H9 (cell line): ENCODE measurements at regions not wholly inside any gene's neighbourhood (a gene's known extent, or its start where the extent isn't known, plus 50 kb on each side); places are given as distances from the start of the nearest gene placed in this dataset.

Experiments
- DNase-seq: peaks from one replicate; pipeline ENCODE4 v3.0.0-alpha.2; 2017
- H2AFZ ChIP-seq: one replicate; pipeline ENCODE4 v1.6.1; 2013; ENCODE audit warnings: mild to moderate bottlenecking, low read length, control low read depth, moderate library complexity
- H2AK5ac ChIP-seq: 2 replicates; pipeline ENCODE4 v1.6.1; 2013; ENCODE audit warnings: low read length, control low read depth, mixed read lengths; ENCODE audit not compliant: insufficient read length
- H2BK120ac ChIP-seq: one replicate; pipeline ENCODE4 v1.6.1; 2013; ENCODE audit warnings: low read depth, mild to moderate bottlenecking, low read length, control low read depth, inconsistent platforms; ENCODE audit not compliant: poor library complexity, severe bottlenecking
- H2BK12ac ChIP-seq: 2 replicates; pipeline ENCODE4 v1.6.1; 2013; ENCODE audit warnings: low read length, control low read depth, mixed read lengths, low read depth; ENCODE audit not compliant: insufficient read length
- H2BK15ac ChIP-seq: 2 replicates; pipeline ENCODE4 v1.6.1; 2013; ENCODE audit warnings: low read depth, low read length, control low read depth
- H2BK20ac ChIP-seq: one replicate; pipeline ENCODE4 v1.6.1; 2013; ENCODE audit warnings: low read depth, mild to moderate bottlenecking, low read length, control low read depth, inconsistent platforms; ENCODE audit not compliant: poor library complexity, severe bottlenecking
- H2BK5ac ChIP-seq: 2 replicates; pipeline ENCODE4 v1.6.1; 2013; ENCODE audit warnings: low read length, control low read depth, mixed read lengths; ENCODE audit not compliant: insufficient read length
- H3K14ac ChIP-seq: 2 replicates; pipeline ENCODE4 v1.6.1; 2013; ENCODE audit warnings: low read length, control low read depth; ENCODE audit not compliant: insufficient read depth
- H3K18ac ChIP-seq: 2 replicates; pipeline ENCODE4 v1.6.1; 2013; ENCODE audit warnings: low read depth, mild to moderate bottlenecking, mixed read lengths, low read length, control low read depth; ENCODE audit not compliant: insufficient read length
- H3K23ac ChIP-seq: 2 replicates; pipeline ENCODE4 v1.6.1; 2013; ENCODE audit warnings: low read length, control low read depth, mixed read lengths, low read depth; ENCODE audit not compliant: insufficient read length
- H3K23me2 ChIP-seq: 2 replicates; pipeline ENCODE4 v1.6.1; 2013; ENCODE audit warnings: low read depth, mild to moderate bottlenecking, mixed read lengths, low read length, control low read depth; ENCODE audit not compliant: insufficient read length, poor library complexity, severe bottlenecking
- H3K27ac ChIP-seq: 2 replicates; pipeline ENCODE4 v1.5.1; 2013; ENCODE audit warnings: low read length, control low read depth, mixed read lengths, low read depth; ENCODE audit not compliant: insufficient read length
- H3K27me3 ChIP-seq: 2 replicates; pipeline ENCODE4 v1.6.1; 2013; ENCODE audit warnings: low read length, control low read depth, inconsistent platforms; ENCODE audit not compliant: insufficient read depth
- H3K4ac ChIP-seq: 2 replicates; pipeline ENCODE4 v1.6.1; 2013; ENCODE audit warnings: low read depth, mild to moderate bottlenecking, control low read depth, inconsistent platforms, low read length, moderate library complexity
- H3K4me1 ChIP-seq: 2 replicates; pipeline ENCODE4 v1.6.1; 2013; ENCODE audit warnings: low read length, control low read depth, inconsistent platforms; ENCODE audit not compliant: insufficient read depth
- H3K4me2 ChIP-seq: 2 replicates; pipeline ENCODE4 v1.6.1; 2013; ENCODE audit warnings: low read length, control low read depth, mixed read lengths; ENCODE audit not compliant: insufficient read length, insufficient read depth
- H3K56ac ChIP-seq: 2 replicates; pipeline ENCODE4 v1.6.1; 2013; ENCODE audit warnings: low read depth, mild to moderate bottlenecking, mixed read lengths, low read length, control low read depth; ENCODE audit not compliant: insufficient read length
- H3K79me1 ChIP-seq: 2 replicates; pipeline ENCODE4 v1.6.1; 2013; ENCODE audit warnings: low read depth, mild to moderate bottlenecking, moderate library complexity, low read length, control low read depth, inconsistent platforms; ENCODE audit not compliant: insufficient read depth, poor library complexity, severe bottlenecking
- H3K79me2 ChIP-seq: 2 replicates; pipeline ENCODE4 v1.6.1; 2013; ENCODE audit warnings: low read length, control low read depth, inconsistent platforms; ENCODE audit not compliant: insufficient read depth
- H3K9ac ChIP-seq: 2 replicates; pipeline ENCODE4 v1.6.1; 2013; ENCODE audit warnings: low read length, control low read depth, mixed read lengths; ENCODE audit not compliant: insufficient read length; ENCODE audit errors: extremely low read depth
- H3K9me3 ChIP-seq: one replicate; pipeline ENCODE4 v1.6.1; 2013; ENCODE audit warnings: low read depth, low read length, inconsistent platforms; ENCODE audit not compliant: control insufficient read depth
- H3T11ph ChIP-seq: one replicate; pipeline ENCODE4 v1.6.1; 2013; ENCODE audit warnings: mild to moderate bottlenecking, low read length, control low read depth, inconsistent platforms
- H4K20me1 ChIP-seq: one replicate; pipeline ENCODE4 v1.6.1; 2013; ENCODE audit not compliant: control insufficient read depth, insufficient read length, insufficient read depth
- H4K5ac ChIP-seq: 2 replicates; pipeline ENCODE4 v1.6.1; 2013; ENCODE audit warnings: low read depth, mild to moderate bottlenecking, mixed read lengths, low read length, control low read depth; ENCODE audit not compliant: insufficient read length
- H4K8ac ChIP-seq: replicated peaks from 2 replicates; pipeline ENCODE4 v1.6.1; 2013; ENCODE audit warnings: low read length, control low read depth, mixed read lengths, low read depth; ENCODE audit not compliant: insufficient read length
- H4K91ac ChIP-seq: 2 replicates; pipeline ENCODE4 v1.6.1; 2013; ENCODE audit warnings: low read depth, mild to moderate bottlenecking, moderate library complexity, mixed read lengths, low read length, control low read depth; ENCODE audit not compliant: insufficient read length
- H3K27ac Mint-ChIP-seq, 3 experiments: 2 replicates in 2 of 3; 3 replicates in 1 of 3; pipeline ENCODE4 v1.8.0; 2020 to 2021; ENCODE audit warnings: mixed read lengths in 3 of 3, mild to moderate bottlenecking in 1 of 3, moderate library complexity in 1 of 3
- H3K27me3 Mint-ChIP-seq: 2 replicates; pipeline ENCODE4 v1.8.0; 2021; ENCODE audit warnings: low read depth, mild to moderate bottlenecking, moderate library complexity, mixed read lengths
- H3K36me3 Mint-ChIP-seq, 3 experiments: 2 replicates in 2 of 3; 3 replicates in 1 of 3; pipeline ENCODE4 v1.8.0; 2020 to 2021; ENCODE audit warnings: low read depth in 3 of 3, mixed read lengths in 3 of 3; ENCODE audit not compliant: insufficient read depth in 1 of 3
- H3K4me1 Mint-ChIP-seq, 2 experiments: 2 replicates each; pipeline ENCODE4 v1.8.0; 2020; ENCODE audit warnings: mixed read lengths in 2 of 2
- H3K4me3 Mint-ChIP-seq, 2 experiments: 2 replicates in 1 of 2; 3 replicates in 1 of 2; pipeline ENCODE4 v1.8.0; 2020 to 2021; ENCODE audit warnings: mild to moderate bottlenecking in 2 of 2, mixed read lengths in 2 of 2, moderate library complexity in 1 of 2
- H3K9me3 Mint-ChIP-seq, 2 experiments: 2 replicates in 1 of 2; 3 replicates in 1 of 2; pipeline ENCODE4 v1.8.0; 2020; ENCODE audit warnings: mild to moderate bottlenecking in 2 of 2, mixed read lengths in 2 of 2, moderate library complexity in 1 of 2
- WGBS: extraction: QIAGEN DNeasy Blood & Tissue Kit; methylation state at CpG from one replicate; pipeline ENCODE4 v1.1.7; 2013; ENCODE audit warnings: missing lambda C conversion rate, low lambda C conversion rate, mixed read lengths; ENCODE audit not compliant: insufficient read length; ENCODE audit errors: extremely low coverage; 5-methylcytosine and 5-hydroxymethylcytosine counted together
- TF ChIP-seq, protein P1 (sequence below): fragments of 200-600 bp; sonication (generic); conservative IDR thresholded peaks from 3 replicates; pipeline ENCODE4 v1.8.0; 2021; ENCODE audit warnings: antibody characterized with exemption, mild to moderate bottlenecking

- Histone ChIP-seq H3K79me2 (no peaks in the 10 kb centered on the region), H3T11ph (no peak overlapping the region), H3K4ac (no peak overlapping the region), H2BK120ac (no peak overlapping the region), H3K79me1 (no peaks in the 10 kb centered on the region), H4K91ac (no peak overlapping the region), H3K56ac (no peak overlapping the region), H3K27me3 (no peaks in the 10 kb centered on the region), H4K5ac (no peak overlapping the region), H3K4me2 (no peak overlapping the region), H2BK15ac (no peak overlapping the region), H3K18ac (no peak overlapping the region), H2BK5ac (no peak overlapping the region), H4K8ac (no peak overlapping the region), H4K20me1 (no peaks in the 10 kb centered on the region), H3K27ac (no peak overlapping the region), H3K4me1 (no peaks in the 10 kb centered on the region), H2BK20ac (no peak overlapping the region), H2AK5ac (no peak overlapping the region), H3K14ac (no peak overlapping the region), H3K9ac (no peak overlapping the region), H2AFZ (no peak overlapping the region), H3K23me2 (no peaks in the 10 kb centered on the region), H2BK12ac (no peak overlapping the region), H3K9me3 (no peaks in the 10 kb centered on the region), H3K23ac (no peak overlapping the region)
- WGBS, result no CpG with 5 or more reads among the region's 7 CpGs
- no peak for DNase-seq
- H3K27ac Mint-ChIP-seq, result peak overlapping the region in 1 of 3 experiments; percentile 41; a peak in 1 of 7 replicates
- TF ChIP-seq, protein P1, sequence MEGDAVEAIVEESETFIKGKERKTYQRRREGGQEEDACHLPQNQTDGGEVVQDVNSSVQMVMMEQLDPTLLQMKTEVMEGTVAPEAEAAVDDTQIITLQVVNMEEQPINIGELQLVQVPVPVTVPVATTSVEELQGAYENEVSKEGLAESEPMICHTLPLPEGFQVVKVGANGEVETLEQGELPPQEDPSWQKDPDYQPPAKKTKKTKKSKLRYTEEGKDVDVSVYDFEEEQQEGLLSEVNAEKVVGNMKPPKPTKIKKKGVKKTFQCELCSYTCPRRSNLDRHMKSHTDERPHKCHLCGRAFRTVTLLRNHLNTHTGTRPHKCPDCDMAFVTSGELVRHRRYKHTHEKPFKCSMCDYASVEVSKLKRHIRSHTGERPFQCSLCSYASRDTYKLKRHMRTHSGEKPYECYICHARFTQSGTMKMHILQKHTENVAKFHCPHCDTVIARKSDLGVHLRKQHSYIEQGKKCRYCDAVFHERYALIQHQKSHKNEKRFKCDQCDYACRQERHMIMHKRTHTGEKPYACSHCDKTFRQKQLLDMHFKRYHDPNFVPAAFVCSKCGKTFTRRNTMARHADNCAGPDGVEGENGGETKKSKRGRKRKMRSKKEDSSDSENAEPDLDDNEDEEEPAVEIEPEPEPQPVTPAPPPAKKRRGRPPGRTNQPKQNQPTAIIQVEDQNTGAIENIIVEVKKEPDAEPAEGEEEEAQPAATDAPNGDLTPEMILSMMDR, result no peak
- H3K27me3 Mint-ChIP-seq, result no peaks in the 10 kb centered on the region
- no peak overlapping the region for H3K4me3 Mint-ChIP-seq
- H3K9me3 Mint-ChIP-seq, result peaks cover 0 to 4% of the 10 kb centered on the region in 2 experiments; a peak in 2 of 5 replicates
- 0 out of 7 replicates have a peak, but pooled peaks cover 0 to 5% (median 0%) of the 10 kb centered on the region in 3 experiments for H3K36me3 Mint-ChIP-seq
- peaks cover 4% of the 10 kb centered on the region in 2 experiments; a peak in 3 of 4 replicates for H3K4me1 Mint-ChIP-seq
Measured at GRCh38 chr6:113120582-113121285, 736.4 kb upstream of the MARCKS start.
